ENCODE measurements at regions not wholly inside any gene's neighbourhood (a gene's known extent, or its start where the extent isn't known, plus 50 kb on each side); places are given as distances from the start of the nearest gene placed in this dataset.

GRCh38 chr5:122629121-122629677, 145.7 kb upstream of the SNX2 start:
- Histone ChIP-seq H3K4me3 (ENCODE audit: control insufficient read depth in 2 of 3, extremely low read depth in 1 of 3, insufficient read depth in 2 of 3, low read depth in 1 of 3, low read length in 3 of 3) (no peak overlapping the region), H3K27me3 (ENCODE audit: control insufficient read depth, extremely low read depth, insufficient read depth, low read length) (no peaks in the 10 kb centered on the region), H2AFZ (ENCODE audit: control insufficient read depth, low read length) (no peak overlapping the region), H4K20me1 (ENCODE audit: control insufficient read depth, extremely low read depth, insufficient read depth, low read length) (no peaks in the 10 kb centered on the region), H3K79me2 (ENCODE audit: control insufficient read depth, insufficient read depth, low read length) (no peaks in the 10 kb centered on the region), H3K27ac (ENCODE audit: control insufficient read depth, insufficient read depth, low read length) (no peak overlapping the region), H3K36me3 (ENCODE audit: control insufficient read depth in 2 of 2, extremely low read depth in 1 of 2, insufficient read depth in 2 of 2, low read length in 2 of 2) (no peaks in the 10 kb centered on the region), H3K4me1 (ENCODE audit: control insufficient read depth, extremely low read depth, insufficient read depth, low read length) (no peaks in the 10 kb centered on the region), H3K4me2 (ENCODE audit: control insufficient read depth, extremely low read depth, insufficient read depth, low read depth, low read length) (no peak overlapping the region), H3K9me1 (ENCODE audit: control insufficient read depth, extremely low read depth, insufficient read depth, low read length) (no peaks in the 10 kb centered on the region), H3K9me3 (ENCODE audit: control insufficient read depth, low read depth, low read length) (no peaks in the 10 kb centered on the region), H3K9ac (ENCODE audit: control insufficient read depth, extremely low read depth, insufficient read depth, low read length) (no peak overlapping the region)
- dilution Hi-C loops (cut with MboI; ENCODE audit: extremely low pct_ligation_motif_present, low sequenced_read_pairs) = no loop called here
- TF ChIP-seq, protein P1, sequence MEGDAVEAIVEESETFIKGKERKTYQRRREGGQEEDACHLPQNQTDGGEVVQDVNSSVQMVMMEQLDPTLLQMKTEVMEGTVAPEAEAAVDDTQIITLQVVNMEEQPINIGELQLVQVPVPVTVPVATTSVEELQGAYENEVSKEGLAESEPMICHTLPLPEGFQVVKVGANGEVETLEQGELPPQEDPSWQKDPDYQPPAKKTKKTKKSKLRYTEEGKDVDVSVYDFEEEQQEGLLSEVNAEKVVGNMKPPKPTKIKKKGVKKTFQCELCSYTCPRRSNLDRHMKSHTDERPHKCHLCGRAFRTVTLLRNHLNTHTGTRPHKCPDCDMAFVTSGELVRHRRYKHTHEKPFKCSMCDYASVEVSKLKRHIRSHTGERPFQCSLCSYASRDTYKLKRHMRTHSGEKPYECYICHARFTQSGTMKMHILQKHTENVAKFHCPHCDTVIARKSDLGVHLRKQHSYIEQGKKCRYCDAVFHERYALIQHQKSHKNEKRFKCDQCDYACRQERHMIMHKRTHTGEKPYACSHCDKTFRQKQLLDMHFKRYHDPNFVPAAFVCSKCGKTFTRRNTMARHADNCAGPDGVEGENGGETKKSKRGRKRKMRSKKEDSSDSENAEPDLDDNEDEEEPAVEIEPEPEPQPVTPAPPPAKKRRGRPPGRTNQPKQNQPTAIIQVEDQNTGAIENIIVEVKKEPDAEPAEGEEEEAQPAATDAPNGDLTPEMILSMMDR (optimal IDR thresholded peaks at IDR 0.05 in 1 of 3, IDR thresholded peaks at IDR 0.05 in 1 of 3, conservative IDR thresholded peaks at IDR 0.05 in 1 of 3; ENCODE audit: extremely low read depth in 1 of 3, insufficient read depth in 2 of 3, low read length in 3 of 3) = no peak
- no peak for TF ChIP-seq EZH2 (IDR thresholded peaks at IDR 0.05; ENCODE audit: low read length)
- no peak for DNase-seq (ENCODE audit: low read depth, low spot score)
- no peak for FAIRE-seq

DNA sequence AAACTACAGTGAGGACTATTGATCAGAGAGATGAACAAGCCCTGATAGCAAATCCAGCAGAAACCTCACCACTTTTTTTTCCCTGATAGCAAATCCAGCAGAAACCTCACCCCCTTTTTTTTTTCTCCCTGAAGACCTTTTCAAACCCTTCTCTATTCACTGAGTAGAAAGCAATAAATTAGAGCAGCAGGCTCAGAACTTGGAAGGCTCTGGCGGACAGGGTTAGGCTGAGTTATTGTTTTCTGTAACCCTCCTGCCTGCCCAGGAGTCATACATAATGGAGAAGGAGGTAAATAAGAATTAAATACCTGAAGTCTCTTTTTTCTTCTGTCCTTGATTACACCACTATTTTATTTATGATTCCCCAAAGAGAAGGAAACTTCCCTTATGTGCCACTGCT, 136.3 kb upstream of the SNX2 start:
- Histone ChIP-seq H3K36me3 (ENCODE audit: control insufficient read depth in 2 of 2, extremely low read depth in 1 of 2, insufficient read depth in 2 of 2, low read length in 2 of 2) (no peaks in the 10 kb centered on the region), H3K9me3 (ENCODE audit: control insufficient read depth, low read depth, low read length) (no peaks in the 10 kb centered on the region), H2AFZ (ENCODE audit: control insufficient read depth, low read length) (no peak overlapping the region), H3K4me3 (ENCODE audit: control insufficient read depth in 2 of 3, extremely low read depth in 1 of 3, insufficient read depth in 2 of 3, low read depth in 1 of 3, low read length in 3 of 3) (no peak overlapping the region), H3K4me1 (ENCODE audit: control insufficient read depth, extremely low read depth, insufficient read depth, low read length) (no peaks in the 10 kb centered on the region), H3K9ac (ENCODE audit: control insufficient read depth, extremely low read depth, insufficient read depth, low read length) (no peak overlapping the region), H3K9me1 (ENCODE audit: control insufficient read depth, extremely low read depth, insufficient read depth, low read length) (no peaks in the 10 kb centered on the region), H3K27me3 (ENCODE audit: control insufficient read depth, extremely low read depth, insufficient read depth, low read length) (no peaks in the 10 kb centered on the region), H3K79me2 (ENCODE audit: control insufficient read depth, insufficient read depth, low read length) (no peaks in the 10 kb centered on the region), H3K4me2 (ENCODE audit: control insufficient read depth, extremely low read depth, insufficient read depth, low read depth, low read length) (no peak overlapping the region), H3K27ac (ENCODE audit: control insufficient read depth, insufficient read depth, low read length) (no peak overlapping the region), H4K20me1 (ENCODE audit: control insufficient read depth, extremely low read depth, insufficient read depth, low read length) (no peaks in the 10 kb centered on the region)
- TF ChIP-seq, protein P1 (optimal IDR thresholded peaks at IDR 0.05 in 1 of 3, IDR thresholded peaks at IDR 0.05 in 1 of 3, conservative IDR thresholded peaks at IDR 0.05 in 1 of 3; ENCODE audit: extremely low read depth in 1 of 3, insufficient read depth in 2 of 3, low read length in 3 of 3) = no peak
- no peak for TF ChIP-seq EZH2 (IDR thresholded peaks at IDR 0.05; ENCODE audit: low read length)
- FAIRE-seq (no peak), DNase-seq (ENCODE audit: low read depth, low spot score) (no peak)
- dilution Hi-C loops (cut with MboI; ENCODE audit: extremely low pct_ligation_motif_present, low sequenced_read_pairs) = no loop called here
